Neural cell (in vitro differentiated cells): ENCODE measurements at regions not wholly inside any gene's neighbourhood (a gene's known extent, or its start where the extent isn't known, plus 50 kb on each side); places are given as distances from the start of the nearest gene placed in this dataset.

ENCODE experiments used
- RAD21 ChIP-seq: fragments of 450-650 bp; conservative IDR thresholded peaks from 2 replicates; pipeline ENCODE4 v1.6.1; 2014; ENCODE audit warnings: antibody characterized with exemption, mild to moderate bottlenecking, moderate library complexity
- TF ChIP-seq, protein P1 (sequence below): fragments of 450-650 bp; IDR thresholded peaks from 2 replicates; pipeline ENCODE4 v1.5.1; 2014; ENCODE audit warnings: antibody characterized with exemption, mild to moderate bottlenecking, moderate library complexity; ENCODE audit not compliant: poor library complexity, severe bottlenecking

- TF ChIP-seq, protein P1, sequence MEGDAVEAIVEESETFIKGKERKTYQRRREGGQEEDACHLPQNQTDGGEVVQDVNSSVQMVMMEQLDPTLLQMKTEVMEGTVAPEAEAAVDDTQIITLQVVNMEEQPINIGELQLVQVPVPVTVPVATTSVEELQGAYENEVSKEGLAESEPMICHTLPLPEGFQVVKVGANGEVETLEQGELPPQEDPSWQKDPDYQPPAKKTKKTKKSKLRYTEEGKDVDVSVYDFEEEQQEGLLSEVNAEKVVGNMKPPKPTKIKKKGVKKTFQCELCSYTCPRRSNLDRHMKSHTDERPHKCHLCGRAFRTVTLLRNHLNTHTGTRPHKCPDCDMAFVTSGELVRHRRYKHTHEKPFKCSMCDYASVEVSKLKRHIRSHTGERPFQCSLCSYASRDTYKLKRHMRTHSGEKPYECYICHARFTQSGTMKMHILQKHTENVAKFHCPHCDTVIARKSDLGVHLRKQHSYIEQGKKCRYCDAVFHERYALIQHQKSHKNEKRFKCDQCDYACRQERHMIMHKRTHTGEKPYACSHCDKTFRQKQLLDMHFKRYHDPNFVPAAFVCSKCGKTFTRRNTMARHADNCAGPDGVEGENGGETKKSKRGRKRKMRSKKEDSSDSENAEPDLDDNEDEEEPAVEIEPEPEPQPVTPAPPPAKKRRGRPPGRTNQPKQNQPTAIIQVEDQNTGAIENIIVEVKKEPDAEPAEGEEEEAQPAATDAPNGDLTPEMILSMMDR: no peak
- TF ChIP-seq RAD21: no peak
These were observed 349.0 kb downstream of the PCDH7 start for GRCh38 chr4:31069151-31069550.
